Stimulated activated CD4-positive, alpha-beta T cell treated with anti-CD3 and anti-CD28 coated beads, Interleukin-2, amount 100 ng/mL, for 24 hours (primary cell): ENCODE measurements at regions not wholly inside any gene's neighbourhood (a gene's known extent, or its start where the extent isn't known, plus 50 kb on each side); places are given as distances from the start of the nearest gene placed in this dataset.
"Not testable (repeated sequence)": the region's sequence is repeated elsewhere in the genome, so short reads cannot be mapped to it uniquely, and the experiment has no call there.

Experiments
- DNase-seq, 2 donors: peaks; one replicate each; pipeline ENCODE4 v3.0.0-alpha.2; 2020

DNA sequence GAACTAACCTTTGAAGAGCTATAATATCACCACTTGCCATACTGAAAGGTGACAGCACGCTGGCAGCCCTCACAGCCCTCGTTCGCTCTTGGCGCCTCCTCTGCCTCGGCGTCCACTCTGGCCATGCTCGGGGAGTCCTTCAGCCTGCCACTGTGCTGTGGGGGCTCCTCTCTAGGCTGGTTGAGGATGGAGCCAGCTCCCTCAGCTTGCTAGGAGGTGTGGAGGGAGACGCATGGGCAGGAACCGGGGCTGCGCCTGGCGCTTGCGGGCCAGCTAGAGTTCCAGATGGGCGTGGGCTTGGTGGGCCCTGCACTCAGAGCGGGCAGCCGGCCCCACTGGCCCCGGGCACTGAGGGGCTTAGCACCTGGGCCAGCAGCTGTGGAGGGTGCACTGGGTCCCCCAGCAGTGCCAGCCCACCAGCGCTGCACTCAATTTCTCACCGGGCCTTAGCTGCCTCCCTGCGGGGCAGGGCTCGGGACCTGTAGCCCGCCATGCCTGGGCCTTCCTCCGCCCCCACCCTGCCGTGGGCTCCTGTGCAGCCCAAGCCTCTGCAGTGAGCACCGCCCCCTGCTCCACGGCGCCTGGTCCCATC, 329.7 kb downstream of the LMBRD1 start:
- no peak for DNase-seq

DNA sequence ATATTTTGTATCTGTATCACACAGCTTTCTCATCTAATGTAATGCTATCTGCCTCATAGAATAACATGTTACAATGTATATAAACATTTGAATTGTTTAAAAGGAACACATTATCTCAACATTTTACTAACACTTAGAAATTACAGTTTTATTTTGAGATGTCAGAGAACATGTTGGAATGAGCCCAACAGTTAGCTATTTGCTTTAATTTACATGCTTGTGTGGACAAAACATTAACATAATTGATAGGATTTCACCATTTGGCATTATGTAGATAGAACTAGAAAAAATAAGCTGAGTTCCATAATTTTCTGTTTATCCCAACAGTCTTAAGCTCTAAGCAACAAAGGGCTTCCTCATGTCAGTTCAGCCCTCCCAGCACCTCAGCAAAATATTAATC, 330.9 kb downstream of the LMBRD1 start:
- no peak for DNase-seq

- no peak for DNase-seq
These were observed 340.7 kb downstream of the LMBRD1 start for GRCh38 chr6:69456086-69456485.

DNA sequence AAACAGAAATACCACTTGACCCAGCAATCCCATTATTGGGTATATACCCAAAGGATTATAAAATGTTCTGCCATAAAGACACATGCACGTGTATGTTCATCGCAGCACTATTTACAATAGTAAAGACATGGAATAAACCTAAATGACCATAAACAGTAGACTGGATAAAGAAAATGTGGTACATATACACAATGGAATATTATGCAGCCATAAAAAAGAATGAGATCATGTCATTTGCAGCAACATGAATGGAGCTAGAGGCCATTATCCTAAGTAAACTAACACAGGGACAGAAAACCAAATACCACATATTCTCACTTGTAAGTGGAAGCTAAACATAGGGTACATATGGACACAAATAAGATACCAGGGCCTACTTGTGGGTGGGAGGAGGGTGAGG, 342.2 kb downstream of the LMBRD1 start:
- DNase-seq, result not testable (repeated sequence)

- not testable (repeated sequence) for DNase-seq
These were observed 346.3 kb downstream of the LMBRD1 start for GRCh38 chr6:69450493-69450892.

DNA sequence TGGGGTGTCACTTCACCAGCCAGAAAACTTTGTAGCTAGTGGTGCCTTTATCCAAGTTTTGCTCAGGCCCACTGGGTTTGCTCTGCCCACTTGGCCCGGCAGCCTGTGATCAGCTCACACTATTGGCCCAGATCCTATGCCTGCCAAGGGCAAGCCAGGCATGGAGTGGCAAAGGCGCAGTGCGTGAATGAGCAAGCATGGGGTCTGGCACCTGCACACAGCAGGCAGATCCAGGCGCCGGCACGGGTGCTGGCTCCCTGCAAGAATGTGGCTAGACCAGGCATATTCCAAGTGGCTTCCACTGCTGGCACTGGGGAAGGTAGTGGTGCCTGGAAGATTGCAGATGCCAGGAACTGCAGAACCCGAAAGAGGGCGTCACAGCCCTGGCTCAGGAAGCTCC, 346.9 kb downstream of the LMBRD1 start:
- DNase-seq, result no peak
